AG09319 (cell line): ENCODE measurements at regions not wholly inside any gene's neighbourhood (a gene's known extent, or its start where the extent isn't known, plus 50 kb on each side); places are given as distances from the start of the nearest gene placed in this dataset.
A peak's percentile ranks its signal among the peaks of the same experiment; 100 is the strongest.

Source experiments
- DNase-seq: peaks from one replicate; pipeline ENCODE4 v3.0.0-alpha.2; 2010; ENCODE audit warnings: low read depth; ENCODE audit errors: extremely low read depth
- TF ChIP-seq, protein P1 (sequence below): IDR thresholded peaks from 2 replicates; pipeline ENCODE4 v1.5.1; 2011; ENCODE audit warnings: low read depth, mild to moderate bottlenecking, inconsistent platforms, low read length, moderate library complexity

DNA sequence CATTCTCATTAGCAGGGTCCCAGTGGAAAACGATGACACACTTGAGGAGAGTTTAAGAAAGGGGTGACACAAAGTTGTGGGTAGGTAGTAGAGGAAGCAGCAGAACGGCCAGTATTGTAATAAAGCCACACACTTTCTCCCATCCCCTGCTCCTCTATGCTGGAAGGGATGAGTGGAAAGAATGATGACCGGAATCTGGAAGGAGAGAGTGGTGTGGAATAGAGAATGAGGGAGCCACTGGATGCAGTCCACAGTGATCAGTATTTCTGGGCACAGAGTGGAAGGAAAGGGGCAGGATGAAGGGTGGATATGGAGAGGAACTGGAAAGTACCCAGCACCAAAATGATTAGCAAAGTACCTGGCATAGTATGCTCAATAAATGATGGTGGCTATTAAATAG lies 133.8 kb upstream of the DAB2 start:
- DNase-seq = no peak
- TF ChIP-seq, protein P1, sequence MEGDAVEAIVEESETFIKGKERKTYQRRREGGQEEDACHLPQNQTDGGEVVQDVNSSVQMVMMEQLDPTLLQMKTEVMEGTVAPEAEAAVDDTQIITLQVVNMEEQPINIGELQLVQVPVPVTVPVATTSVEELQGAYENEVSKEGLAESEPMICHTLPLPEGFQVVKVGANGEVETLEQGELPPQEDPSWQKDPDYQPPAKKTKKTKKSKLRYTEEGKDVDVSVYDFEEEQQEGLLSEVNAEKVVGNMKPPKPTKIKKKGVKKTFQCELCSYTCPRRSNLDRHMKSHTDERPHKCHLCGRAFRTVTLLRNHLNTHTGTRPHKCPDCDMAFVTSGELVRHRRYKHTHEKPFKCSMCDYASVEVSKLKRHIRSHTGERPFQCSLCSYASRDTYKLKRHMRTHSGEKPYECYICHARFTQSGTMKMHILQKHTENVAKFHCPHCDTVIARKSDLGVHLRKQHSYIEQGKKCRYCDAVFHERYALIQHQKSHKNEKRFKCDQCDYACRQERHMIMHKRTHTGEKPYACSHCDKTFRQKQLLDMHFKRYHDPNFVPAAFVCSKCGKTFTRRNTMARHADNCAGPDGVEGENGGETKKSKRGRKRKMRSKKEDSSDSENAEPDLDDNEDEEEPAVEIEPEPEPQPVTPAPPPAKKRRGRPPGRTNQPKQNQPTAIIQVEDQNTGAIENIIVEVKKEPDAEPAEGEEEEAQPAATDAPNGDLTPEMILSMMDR = no peak

DNA sequence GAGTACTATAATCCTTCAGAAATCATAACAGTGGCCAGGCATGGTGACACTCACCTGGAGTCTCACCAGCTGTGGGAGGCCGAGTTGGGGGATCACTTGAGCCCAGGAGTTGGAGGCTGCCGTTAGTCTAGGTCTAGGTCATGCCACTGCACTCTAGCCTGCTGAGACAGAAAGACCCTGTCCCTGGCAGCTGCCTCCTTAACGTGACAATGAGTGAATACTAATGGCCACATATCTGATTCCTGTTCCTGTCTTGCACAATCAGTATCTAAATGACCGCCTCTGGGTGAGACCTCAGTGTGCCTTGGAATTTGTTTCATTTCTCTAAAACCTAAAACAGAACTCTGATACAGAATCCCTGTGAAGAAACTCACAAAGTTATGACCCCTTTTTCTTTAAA lies 131.0 kb upstream of the DAB2 start:
- DNase-seq = no peak

DNA sequence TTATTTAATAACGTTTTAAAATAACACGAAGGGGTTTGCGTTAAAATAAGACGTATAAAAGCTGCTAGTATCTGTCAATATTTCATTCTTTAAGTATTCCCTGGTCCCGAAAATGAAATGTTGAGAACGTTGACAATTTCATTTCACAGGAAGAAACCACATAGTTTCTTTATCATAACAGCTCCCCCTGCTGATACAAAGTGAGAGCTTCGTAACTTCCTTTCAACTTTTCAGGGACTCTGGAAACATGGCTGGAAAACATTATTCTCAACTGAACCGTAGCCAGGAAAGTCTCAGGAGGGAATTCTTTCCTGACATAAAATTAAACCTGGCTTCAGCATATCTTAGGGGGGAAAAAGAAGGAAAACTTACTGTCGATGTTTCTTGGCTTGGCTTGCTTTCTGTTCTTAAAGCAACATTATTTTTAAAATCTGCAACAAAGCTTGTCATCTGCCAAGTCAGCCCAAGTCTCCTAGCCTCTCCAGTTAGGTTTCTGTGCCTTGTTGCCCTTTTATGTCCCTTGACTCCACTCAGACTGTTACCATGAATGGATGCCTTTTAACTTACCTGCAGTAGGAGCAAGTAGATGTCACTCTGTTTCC lies 122.9 kb upstream of the DAB2 start:
- TF ChIP-seq, protein P1 = peak; percentile 72
- DNase-seq = peak; percentile 50

More for the DNA sequence above, 131.0 kb upstream of the DAB2 start:
- TF ChIP-seq, protein P1 = no peak

- TF ChIP-seq, protein P1 = no peak
- no peak for DNase-seq
These were observed 120.2 kb upstream of the DAB2 start for GRCh38 chr5:39544941-39545340.

GRCh38 chr5:39543335-39543734 lies 118.6 kb upstream of the DAB2 start:
- TF ChIP-seq, protein P1 = no peak

GRCh38 chr5:39542511-39543285 lies 117.9 kb upstream of the DAB2 start:
- no peak for DNase-seq
- TF ChIP-seq, protein P1 = no peak

More at GRCh38 chr5:39543335-39543734, 118.6 kb upstream of the DAB2 start:
- no peak for DNase-seq

GRCh38 chr5:39541920-39542319 lies 117.1 kb upstream of the DAB2 start:
- TF ChIP-seq, protein P1 = no peak
- no peak for DNase-seq
